Islet precursor cell (in vitro differentiated cells): ENCODE measurements at regions not wholly inside any gene's neighbourhood (a gene's known extent, or its start where the extent isn't known, plus 50 kb on each side); places are given as distances from the start of the nearest gene placed in this dataset.
A peak's percentile ranks its signal among the peaks of the same experiment; 100 is the strongest.

Source experiments
- DNase-seq: peaks from one replicate; pipeline ENCODE4 v3.0.0-alpha.2; 2018

DNA sequence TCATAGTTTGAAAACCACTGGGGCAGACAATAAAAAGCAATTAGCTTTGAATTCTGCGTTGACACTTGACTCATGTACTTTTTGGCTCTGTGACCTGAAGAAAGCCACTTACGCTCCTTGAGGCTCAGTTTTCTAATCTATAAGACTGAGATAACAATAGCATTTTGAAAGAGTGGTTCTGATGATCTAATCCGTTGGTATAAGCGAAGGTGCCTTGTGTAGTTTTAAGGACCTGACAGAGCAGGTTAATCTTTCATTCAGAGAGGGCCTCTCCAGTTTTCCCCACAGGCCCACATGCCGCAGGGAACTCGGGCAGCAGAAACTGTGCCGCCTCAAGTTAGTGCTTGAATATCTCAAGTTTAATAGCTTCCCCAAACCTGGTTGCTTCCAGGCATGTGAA is 306.0 kb upstream of the GBE1 start:
- DNase-seq, result no peak

DNA sequence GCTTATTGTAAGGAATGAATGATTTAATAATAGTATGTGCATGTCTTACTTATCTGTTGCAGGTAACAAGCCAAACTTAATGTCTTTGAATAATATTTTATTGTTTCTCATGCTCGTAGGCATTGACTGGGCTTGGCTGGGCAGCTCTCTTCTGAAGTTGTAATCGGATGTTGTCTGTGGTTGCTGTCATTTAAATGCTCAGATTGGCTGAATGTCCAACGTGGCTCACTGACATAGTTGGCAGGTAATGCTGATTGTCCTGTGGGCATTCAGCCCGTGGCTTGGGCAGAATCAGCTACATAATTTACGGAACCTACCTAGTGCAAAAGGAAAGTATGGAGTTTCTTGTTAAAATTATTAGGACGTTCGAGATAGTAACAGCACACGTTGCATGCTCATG is 297.4 kb upstream of the GBE1 start:
- no peak for DNase-seq

DNA sequence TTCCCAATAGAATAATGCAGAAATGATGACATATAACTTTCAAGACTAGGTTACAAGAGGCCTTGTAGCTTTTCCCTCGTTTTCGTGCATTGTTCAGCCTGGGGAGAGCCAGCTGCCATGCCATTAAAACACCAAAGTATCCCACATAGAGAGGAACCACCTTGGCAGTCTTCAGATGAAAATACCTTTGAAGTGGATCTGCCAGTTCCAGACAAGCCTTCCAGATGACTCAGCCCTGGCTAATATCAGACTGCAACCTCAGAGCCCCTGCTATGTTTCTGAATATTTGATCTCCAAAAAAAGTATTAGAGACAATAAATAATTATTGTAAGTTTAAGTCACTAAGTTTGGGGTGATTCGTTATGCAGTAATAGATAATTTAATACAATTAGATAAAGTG is 294.3 kb upstream of the GBE1 start:
- DNase-seq, result peak; percentile 76

DNA sequence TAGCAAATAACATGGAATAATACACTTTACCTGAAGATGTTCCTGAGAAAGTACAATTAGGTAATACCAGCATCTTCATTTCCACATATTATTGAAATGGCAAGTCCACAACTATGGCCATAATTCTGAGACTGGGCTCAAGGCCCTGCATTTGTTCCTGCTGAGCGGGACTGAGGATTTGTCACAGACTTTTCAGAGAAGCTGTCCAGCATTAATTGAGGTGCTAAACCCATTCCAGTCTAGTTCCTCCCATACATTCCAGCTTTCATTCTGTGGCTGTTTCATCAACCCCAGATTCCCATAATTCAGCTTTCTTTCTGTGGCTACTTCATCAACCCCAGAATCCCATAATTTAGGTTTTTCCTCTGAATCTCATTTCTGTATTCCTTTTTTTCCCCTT is 293.4 kb upstream of the GBE1 start:
- no peak for DNase-seq

DNA sequence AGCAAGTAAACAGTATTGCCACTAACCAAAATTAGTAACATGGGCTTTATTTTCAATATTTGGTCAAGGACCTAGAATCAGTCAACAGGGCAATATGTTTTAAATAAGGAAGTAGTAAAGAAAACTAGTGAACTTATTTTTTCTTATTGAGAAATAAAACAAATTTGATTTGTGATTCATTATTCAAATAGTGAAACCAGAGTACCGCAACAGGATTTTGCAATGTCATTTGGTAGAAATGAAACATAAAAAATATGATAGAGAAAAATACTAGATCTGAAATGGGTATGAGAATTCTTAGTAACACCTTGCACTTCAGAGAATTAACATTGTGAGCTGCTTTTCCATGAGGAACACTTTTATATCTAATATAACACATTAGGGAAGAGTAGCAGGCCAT is 291.8 kb upstream of the GBE1 start:
- no peak for DNase-seq

DNA sequence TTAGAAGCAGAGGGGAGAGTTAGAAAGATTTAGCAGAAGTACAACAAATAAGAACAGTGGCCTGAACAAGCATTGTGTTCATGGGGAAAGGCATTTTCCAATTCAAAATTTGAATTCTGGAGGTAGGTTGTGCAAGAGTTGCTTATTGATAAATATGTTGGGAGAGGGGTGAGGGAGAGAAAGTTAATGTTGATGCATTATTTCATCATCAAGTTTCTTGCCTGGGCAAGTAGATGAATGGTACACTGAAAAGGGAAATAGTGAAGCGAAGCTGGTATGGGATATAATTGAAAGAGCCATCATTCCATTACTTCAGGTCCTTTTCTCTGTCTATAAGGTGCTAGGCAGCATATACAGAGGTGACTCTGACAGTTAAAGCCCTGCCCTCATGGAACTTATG is 288.9 kb upstream of the GBE1 start:
- no peak for DNase-seq

DNA sequence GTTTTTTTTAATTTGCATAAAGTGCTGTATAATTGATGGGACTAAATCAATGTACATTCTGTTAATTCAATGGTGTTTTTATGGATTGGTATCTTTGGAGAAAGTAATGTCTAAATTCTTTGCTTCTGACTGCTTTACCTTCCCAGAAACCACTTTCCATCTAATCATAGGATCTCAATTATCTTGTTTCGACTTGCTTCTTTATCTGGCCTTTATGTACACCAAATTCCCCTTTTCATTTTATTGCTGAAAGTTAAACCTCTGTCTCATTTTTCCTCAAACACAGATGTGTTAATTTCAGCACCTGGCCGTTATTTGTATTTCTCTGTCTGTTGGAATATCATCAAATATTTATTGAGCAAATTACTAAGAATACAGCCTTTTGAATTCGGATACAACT is 287.3 kb upstream of the GBE1 start:
- no peak for DNase-seq

DNA sequence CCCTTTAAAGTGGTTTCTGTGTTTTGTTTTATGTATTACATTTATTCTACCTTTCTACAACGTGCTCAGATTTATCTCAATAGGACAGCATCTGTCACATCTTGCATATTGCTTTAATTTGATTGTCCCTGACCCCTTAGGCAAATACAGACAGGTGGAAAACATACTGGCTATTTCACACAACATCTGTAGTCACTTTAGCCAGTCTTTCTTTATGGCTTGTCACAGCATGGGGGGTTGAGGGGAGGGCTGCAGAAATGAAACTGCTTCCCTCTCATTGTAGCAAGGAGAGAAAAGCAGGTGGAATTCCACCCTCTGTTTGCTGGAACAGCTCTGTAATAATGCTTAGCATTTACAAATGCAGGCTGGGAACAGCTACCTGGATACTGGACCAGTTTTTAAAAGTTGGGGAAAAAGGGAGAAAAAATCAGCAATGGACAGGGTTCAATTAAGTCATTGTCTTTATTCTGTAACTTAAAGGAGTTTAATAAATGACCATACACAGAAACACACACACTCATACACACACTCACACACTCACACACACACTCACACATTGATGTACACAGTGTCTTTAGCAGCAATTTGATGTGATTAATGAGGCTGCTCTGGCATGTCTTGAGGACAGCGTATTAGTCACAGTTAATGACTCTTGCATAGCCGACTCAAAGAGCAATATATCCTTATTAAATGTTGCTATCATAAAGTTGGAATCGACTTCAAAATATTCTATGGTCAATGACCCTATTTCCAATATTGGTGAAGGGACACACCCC is 283.7 kb upstream of the GBE1 start:
- no peak for DNase-seq

DNA sequence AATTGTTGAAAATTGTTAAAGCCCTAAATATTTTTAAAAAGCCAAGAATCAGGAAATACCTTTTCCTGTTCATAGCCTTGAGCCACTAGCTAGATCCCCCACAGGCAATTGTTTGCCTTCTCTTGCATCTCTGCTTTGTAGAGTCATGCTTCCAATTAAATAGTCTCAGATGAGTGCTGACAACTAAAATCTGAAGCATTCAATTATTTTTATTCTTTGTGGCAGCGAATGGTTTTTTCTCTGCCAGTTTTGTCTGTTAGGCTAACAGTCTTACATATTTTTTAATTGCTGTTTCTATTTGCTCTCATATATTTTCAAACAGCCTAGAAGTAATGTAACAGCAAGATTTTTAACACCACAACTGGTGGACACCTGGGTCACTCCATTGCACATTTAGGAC is 277.1 kb upstream of the GBE1 start:
- no peak for DNase-seq

DNA sequence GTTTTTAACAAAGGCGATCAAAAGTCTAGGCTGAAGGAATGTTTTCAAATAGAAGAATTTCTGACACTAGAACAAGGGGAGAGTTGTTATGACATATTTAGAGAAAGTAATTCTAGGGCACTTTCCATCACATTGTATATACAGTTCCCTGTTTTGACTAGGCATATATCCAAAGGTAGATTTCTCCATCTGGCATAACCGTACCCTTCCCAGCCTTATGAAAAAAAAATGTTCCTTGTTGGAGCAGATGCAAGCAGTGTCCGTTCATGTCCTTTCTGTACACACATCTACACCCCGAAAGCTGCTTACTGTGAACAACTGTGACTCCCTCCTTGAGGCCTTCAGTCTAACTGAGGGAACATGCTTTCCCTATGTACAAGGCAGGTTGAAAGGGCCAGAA is 271.7 kb upstream of the GBE1 start:
- DNase-seq, result no peak

DNA sequence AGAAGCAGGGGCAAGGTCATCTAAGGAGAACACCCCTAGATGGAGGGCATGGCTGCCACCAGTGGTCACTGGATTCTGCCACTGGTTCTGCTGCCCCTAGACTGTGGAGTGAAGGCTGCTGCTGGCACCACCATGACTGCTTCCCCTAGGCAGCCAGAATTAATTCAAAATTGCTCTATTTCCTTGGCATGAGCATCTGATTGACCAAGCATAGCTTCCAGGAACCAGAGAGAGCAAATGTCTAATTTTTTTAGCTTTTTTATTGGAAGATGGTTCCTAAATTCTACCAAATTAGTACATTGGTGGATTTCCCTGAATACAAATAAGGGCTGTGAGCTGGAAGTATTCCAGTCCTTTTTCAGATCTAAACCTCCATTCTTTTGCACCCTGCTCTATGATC is 270.2 kb upstream of the GBE1 start:
- DNase-seq, result no peak

DNA sequence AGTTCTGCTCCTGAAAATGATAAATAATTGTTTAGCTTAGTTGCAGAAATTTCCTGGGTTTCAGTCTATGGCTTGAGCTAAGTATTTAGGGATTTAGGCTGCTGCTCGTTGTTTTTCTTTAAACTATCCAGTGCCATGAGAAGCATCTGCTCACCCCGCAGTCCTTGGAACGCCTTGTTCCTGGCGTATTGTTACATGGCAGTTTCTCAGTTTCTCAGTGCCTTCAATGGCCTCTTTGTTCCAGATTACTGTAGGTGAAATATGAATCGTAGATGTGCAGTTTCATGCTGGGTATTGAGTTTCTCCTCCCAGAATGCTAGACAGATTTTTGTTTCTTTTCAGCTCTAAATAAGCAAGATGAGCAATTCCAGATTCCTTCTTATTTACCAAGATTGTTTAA is 269.5 kb upstream of the GBE1 start:
- DNase-seq, result no peak

DNA sequence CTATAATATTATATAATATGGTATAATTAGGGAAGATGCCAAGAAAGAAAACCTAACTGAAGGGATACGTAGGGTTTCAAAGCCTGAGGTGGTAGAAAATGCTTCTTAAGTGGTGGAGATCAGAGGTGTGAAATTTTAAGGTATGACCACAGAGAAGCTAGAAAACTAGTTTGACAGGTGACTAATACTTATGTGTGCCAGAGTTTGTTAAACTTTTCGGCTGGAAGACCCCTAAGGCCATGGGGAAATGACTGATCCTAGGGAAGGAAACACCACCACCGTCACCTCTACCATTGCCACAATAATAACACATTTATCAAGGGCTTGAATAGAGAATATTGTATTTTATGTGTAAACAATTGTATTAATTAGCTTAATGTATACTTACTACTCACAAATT is 261.4 kb upstream of the GBE1 start:
- DNase-seq, result no peak

DNA sequence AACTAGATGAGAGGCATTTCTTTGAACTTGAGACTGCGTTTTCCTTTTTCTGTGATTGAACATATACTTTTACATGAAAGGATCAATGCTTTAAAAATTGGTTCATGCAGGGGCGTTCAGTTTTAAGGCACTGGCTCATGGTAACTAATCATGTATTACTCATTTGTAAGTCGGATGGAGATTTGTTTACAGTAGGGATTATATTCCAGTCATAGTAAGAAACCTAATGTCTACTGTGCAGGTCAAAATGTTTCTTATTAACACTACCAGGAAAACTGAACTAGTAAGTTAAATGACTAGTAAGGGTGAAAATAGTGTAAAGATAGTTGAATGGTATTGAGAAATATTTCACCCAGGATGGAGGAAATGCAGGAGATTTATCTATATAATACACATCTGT is 258.8 kb upstream of the GBE1 start:
- DNase-seq, result no peak

DNA sequence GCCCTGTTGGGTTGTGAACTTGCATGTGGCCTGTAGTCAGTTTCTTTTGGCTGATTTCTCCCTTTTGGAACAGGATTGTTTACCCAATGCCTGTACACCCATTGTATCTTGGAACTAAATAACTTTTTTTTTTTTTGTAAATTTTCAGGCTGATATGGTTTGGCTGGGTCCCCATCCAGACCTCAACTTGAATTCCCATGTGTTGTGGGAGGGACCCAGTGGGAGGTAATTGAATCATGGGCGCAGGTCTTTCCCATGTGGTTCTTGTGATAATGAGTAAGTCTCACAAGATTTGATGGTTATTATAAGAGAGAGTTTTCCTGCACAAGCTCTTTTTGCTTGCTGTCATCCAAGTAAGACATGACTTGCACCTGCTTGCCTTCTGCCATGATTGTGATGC is 253.8 kb upstream of the GBE1 start:
- DNase-seq, result no peak

DNA sequence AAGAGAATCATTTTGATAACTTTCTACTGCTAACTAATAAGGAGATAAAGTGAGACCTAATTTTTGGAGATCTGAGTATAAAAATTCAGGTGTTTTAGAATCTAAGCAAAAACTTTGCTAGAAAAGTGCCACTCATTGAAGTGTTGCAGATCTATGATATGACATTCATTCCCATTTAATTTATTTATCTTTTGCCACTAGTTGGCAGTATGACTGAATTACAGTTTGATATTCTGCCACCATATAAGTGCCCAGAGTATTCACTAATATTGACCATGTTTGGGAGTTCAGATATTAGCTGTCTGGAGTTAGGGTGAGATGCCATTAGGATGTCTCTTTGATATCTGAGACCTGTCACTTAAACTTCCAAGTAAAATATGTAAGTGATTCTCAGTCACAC is 251.3 kb upstream of the GBE1 start:
- DNase-seq, result no peak

DNA sequence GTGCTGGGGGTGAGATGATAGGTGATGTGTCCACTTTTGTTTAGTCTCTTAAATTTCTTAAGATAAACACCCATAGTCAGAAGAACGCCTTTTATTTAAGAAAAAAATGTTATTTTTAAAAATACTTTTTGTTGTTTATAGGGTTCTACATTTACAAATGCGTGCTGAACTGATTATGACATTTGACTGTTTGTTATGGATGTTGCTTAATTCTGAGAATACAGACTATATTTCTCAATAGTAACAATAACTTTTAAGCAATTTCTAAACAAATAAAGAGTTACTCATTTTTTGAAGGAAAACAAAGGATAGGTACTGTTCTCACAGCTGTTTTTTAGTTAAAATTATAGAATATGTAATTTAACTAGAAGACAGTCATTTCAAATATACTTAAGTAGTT is 249.9 kb upstream of the GBE1 start:
- no peak for DNase-seq

DNA sequence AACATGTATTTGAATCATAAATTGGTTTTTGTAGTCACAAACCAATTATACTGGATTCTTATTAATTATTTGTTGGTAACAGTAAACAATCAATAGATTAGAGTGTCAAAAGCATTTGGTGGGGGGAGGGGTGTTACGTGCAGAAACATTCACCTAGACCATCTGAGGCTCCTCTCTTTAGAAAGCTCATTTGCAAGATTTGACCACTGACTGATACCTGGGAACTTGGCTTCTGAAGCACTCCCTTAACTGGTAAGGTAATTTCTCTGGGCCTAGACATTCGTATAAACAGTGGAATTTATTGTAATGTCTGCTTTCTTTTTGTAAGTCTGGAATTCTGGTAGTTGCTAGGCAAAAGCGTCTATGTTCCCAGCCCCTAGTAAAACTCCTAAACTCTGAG is 243.8 kb upstream of the GBE1 start:
- no peak for DNase-seq

DNA sequence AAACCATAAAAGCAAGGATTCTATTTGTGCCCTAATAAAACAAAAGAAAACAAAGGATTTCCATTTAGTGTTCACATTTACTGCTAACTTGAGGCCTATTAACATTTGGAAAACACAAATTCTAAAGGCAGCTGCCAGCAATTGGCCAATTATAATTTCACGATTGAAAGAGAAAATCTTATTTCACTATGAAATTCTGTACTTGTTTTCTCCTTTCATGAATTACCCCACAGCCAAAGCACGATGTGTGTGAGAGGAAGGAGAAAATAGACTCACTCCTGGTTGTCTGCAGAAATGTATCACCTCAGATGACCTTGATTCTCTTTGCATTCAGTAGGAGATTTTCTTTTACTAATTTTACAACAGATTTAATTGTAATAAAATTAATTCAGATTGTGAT is 242.8 kb upstream of the GBE1 start:
- no peak for DNase-seq

DNA sequence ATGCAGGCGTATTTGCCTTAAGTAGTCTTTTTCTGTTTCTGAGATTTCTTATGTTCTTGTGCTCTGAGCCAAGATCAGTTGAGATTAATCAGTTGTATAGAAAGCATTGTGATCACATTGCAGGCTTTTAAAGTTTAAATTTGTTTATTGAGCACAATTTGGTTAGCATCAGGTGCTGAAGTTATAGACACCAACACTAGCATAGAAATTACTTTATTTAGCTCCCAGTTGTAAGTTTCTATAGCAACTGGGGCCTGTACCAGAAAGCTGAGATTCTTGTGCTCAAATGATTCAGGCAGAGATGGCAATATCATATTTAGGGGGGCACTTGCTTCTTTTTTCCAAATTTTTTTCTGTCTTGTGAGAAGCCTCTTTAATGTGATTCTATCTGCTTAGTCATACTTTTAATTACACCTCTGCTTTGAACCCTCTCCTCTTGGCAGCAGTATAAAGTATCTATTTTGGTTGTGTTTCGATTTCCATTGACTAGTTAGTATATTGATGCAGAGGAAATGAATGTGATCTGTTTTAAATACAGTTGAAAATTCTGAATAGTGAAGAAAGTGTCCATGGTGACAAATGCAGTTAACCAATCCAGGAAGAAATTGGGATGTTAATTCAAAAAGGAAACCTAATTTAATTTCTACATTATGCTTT is 241.7 kb upstream of the GBE1 start:
- DNase-seq, result no peak

DNA sequence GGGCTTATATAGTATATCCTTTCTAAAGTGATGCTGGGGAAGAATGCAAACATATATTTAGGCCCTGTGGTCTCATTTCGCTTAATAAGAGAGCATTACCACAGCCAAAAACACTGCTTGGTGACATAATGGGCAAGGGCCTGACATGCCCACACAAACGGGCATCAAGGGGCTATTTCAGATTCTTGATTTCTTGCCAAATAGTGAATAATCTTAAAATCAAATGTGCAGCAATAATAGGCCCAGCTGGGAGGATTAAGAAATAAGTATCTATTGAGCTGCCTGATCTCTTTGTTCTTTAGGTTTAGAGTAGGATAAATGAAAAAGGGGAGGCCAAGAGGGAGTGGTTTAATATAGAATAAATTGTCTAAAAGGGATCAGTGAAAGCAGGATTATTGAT is 241.0 kb upstream of the GBE1 start:
- DNase-seq, result no peak

DNA sequence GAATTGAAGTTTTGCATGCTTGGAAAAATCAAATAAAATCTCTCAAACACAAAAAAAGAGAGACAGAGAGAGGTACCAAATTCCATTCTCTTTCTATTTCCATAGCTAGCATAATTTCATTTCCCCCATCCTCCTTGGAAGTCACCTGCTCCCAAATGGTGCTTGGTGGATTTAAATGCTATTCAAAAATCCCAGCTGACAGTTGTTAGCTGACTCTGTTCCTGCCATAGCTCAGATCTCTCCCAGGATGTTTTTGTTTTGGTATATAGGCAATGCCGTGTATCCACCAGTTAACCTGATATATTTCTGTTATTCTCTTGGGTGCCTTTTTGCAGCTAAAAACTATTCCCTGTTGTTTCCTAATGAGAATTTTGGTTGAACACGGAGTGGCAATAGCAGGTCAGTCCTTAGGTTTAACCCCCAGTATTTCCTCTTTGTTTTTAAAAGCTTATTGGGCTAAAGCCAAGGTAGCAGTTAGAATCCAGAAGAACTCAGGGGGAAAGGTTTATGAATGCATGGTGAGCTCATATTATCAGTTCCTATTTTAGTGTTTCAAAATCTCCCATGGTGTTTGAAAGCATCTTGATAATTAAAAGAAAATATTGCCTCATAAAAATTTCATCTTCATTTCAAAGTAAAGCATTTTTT is 240.0 kb upstream of the GBE1 start:
- no peak for DNase-seq

DNA sequence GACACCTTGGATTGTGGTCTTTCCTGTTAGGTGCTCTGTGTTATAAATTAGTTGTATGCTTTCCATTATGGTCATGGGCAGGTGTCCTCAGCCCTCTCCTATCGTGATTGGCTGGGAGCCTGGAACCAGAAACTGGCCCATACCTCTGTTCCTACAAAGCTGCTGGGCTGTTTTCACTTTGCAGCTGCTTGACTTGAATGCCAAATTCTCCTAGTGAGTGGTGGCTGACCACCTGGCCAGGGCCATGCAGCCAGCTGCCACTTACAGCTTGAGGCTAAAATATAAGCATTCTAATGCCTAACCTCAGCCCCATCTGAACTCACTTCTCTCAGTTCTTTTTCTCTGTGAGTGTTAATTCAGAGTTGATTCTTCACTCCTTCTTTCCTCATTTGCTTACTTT is 239.3 kb upstream of the GBE1 start:
- no peak for DNase-seq

DNA sequence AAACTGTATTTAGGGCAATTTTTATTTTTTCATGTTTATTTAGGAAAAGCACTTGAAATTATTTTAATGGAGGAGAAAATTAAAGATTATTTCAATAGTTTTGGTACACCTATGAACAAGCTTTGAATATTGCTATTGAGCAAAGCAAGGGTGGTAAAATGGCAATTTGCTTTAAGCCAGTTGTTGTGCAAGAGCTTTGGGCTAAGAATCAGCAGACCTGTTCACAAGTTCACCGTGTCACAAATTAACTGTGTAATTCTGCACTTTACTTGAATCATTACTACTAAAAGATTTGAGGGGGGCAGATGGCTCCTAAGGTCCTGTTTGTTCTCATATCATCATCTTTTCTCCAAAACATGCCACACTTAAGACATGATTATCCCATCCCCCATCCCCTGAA is 238.9 kb upstream of the GBE1 start:
- DNase-seq, result no peak

DNA sequence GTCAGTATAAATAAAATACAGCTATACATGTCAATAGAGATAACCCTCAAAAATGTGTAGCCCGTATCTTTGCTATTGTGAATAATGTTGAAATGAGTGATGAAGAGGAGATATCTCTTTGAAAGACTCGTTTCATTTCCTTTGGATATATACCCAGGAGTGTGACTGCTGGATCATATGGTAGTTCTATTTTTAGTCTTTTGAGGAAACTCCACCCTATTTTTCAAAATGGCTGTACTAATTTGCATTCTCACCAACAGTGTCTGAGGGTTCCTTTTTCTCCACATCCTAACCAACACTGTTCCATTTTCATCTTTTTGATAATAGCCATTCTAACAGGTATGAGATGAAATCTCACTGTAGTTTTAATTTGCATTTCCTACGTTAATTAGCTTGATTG is 237.5 kb upstream of the GBE1 start:
- no peak for DNase-seq
